ENCODE measurements at regions not wholly inside any gene's neighbourhood (a gene's known extent, or its start where the extent isn't known, plus 50 kb on each side); places are given as distances from the start of the nearest gene placed in this dataset.
A peak's percentile ranks its signal among the peaks of the same experiment; 100 is the strongest.

- H3K36me3 ChIP-seq (ENCODE audit: low read depth), result no peaks in the 10 kb centered on the region
- peaks cover 29% of the 10 kb centered on the region for H3K4me1 ChIP-seq (ENCODE audit: insufficient read depth, poor library complexity, severe bottlenecking)
- DNase-seq (ENCODE audit: low spot score) (no peak), ATAC-seq (ENCODE audit: low read depth) (no peak)
- H3K4me3 ChIP-seq (ENCODE audit: severe bottlenecking), result no peak overlapping the region
- H3K9me3 ChIP-seq (ENCODE audit: severe bottlenecking), result no peaks in the 10 kb centered on the region
- H3K27ac ChIP-seq (ENCODE audit: poor library complexity, severe bottlenecking), result no peak overlapping the region
- no peak for TF ChIP-seq CTCF (IDR thresholded peaks at IDR 0.05; ENCODE audit: poor library complexity, severe bottlenecking)
- H3K27me3 ChIP-seq (ENCODE audit: insufficient read depth, poor library complexity, severe bottlenecking), result no peaks in the 10 kb centered on the region
These were observed 838.5 kb downstream of the USP25 start for GRCh38 chr21:16568244-16568643.

GRCh38 chr21:16568661-16569060, 838.9 kb downstream of the USP25 start:
- no peak overlapping the region for H3K27ac ChIP-seq (ENCODE audit: poor library complexity, severe bottlenecking)
- no peaks in the 10 kb centered on the region for H3K36me3 ChIP-seq (ENCODE audit: low read depth)
- no peaks in the 10 kb centered on the region for H3K9me3 ChIP-seq (ENCODE audit: severe bottlenecking)
- no peak for ATAC-seq (ENCODE audit: low read depth)
- no peak for DNase-seq (ENCODE audit: low spot score)
- no peaks in the 10 kb centered on the region for H3K27me3 ChIP-seq (ENCODE audit: insufficient read depth, poor library complexity, severe bottlenecking)
- TF ChIP-seq CTCF (IDR thresholded peaks at IDR 0.05; ENCODE audit: poor library complexity, severe bottlenecking), result no peak
- no peak overlapping the region for H3K4me3 ChIP-seq (ENCODE audit: severe bottlenecking)
- peaks cover 26% of the 10 kb centered on the region for H3K4me1 ChIP-seq (ENCODE audit: insufficient read depth, poor library complexity, severe bottlenecking)

- TF ChIP-seq CTCF (IDR thresholded peaks at IDR 0.05; ENCODE audit: poor library complexity, severe bottlenecking), result no peak
- H3K4me3 ChIP-seq (ENCODE audit: severe bottlenecking), result no peak overlapping the region
- H3K36me3 ChIP-seq (ENCODE audit: low read depth), result no peaks in the 10 kb centered on the region
- no peaks in the 10 kb centered on the region for H3K9me3 ChIP-seq (ENCODE audit: severe bottlenecking)
- H3K4me1 ChIP-seq (ENCODE audit: insufficient read depth, poor library complexity, severe bottlenecking), result peaks cover 22% of the 10 kb centered on the region
- H3K27ac ChIP-seq (ENCODE audit: poor library complexity, severe bottlenecking), result no peak overlapping the region
- no peak for DNase-seq (ENCODE audit: low spot score)
- H3K27me3 ChIP-seq (ENCODE audit: insufficient read depth, poor library complexity, severe bottlenecking), result no peaks in the 10 kb centered on the region
- no peak for ATAC-seq (ENCODE audit: low read depth)
These were observed 839.9 kb downstream of the USP25 start for GRCh38 chr21:16569679-16570078.

GRCh38 chr21:16570171-16570570, 840.4 kb downstream of the USP25 start:
- no peaks in the 10 kb centered on the region for H3K36me3 ChIP-seq (ENCODE audit: low read depth)
- H3K27ac ChIP-seq (ENCODE audit: poor library complexity, severe bottlenecking), result no peak overlapping the region
- H3K4me1 ChIP-seq (ENCODE audit: insufficient read depth, poor library complexity, severe bottlenecking), result peaks cover 22% of the 10 kb centered on the region
- TF ChIP-seq CTCF (IDR thresholded peaks at IDR 0.05; ENCODE audit: poor library complexity, severe bottlenecking), result no peak
- ATAC-seq (ENCODE audit: low read depth) (no peak), DNase-seq (ENCODE audit: low spot score) (no peak)
- H3K27me3 ChIP-seq (ENCODE audit: insufficient read depth, poor library complexity, severe bottlenecking), result no peaks in the 10 kb centered on the region
- H3K9me3 ChIP-seq (ENCODE audit: severe bottlenecking), result no peaks in the 10 kb centered on the region
- no peak overlapping the region for H3K4me3 ChIP-seq (ENCODE audit: severe bottlenecking)

GRCh38 chr21:16570856-16571255, 841.1 kb downstream of the USP25 start:
- no peak for DNase-seq (ENCODE audit: low spot score)
- H3K27ac ChIP-seq (ENCODE audit: poor library complexity, severe bottlenecking), result peak overlapping the region; percentile 56

More at GRCh38 chr21:16570856-16571255, 841.1 kb downstream of the USP25 start:
- Histone ChIP-seq H3K27me3 (ENCODE audit: insufficient read depth, poor library complexity, severe bottlenecking) (no peaks in the 10 kb centered on the region), H3K4me1 (ENCODE audit: insufficient read depth, poor library complexity, severe bottlenecking) (peaks cover 22% of the 10 kb centered on the region), H3K36me3 (ENCODE audit: low read depth) (no peaks in the 10 kb centered on the region), H3K9me3 (ENCODE audit: severe bottlenecking) (no peaks in the 10 kb centered on the region), H3K4me3 (ENCODE audit: severe bottlenecking) (no peak overlapping the region)
- ATAC-seq (ENCODE audit: low read depth), result no peak
- no peak for TF ChIP-seq CTCF (IDR thresholded peaks at IDR 0.05; ENCODE audit: poor library complexity, severe bottlenecking)

Measured in RWPE2 (cell line).